ENCODE measurements at regions not wholly inside any gene's neighbourhood (a gene's known extent, or its start where the extent isn't known, plus 50 kb on each side); places are given as distances from the start of the nearest gene placed in this dataset.

GRCh38 chr6:92188016-92188415 lies 1231.3 kb downstream of the EPHA7 start:
- TF ChIP-seq POLR2AphosphoS5 (IDR thresholded peaks at IDR 0.05; ENCODE audit: low read depth), result no peak
- no peak for TF ChIP-seq SPI1 (IDR thresholded peaks at IDR 0.05; ENCODE audit: borderline replicate concordance, low read depth)
- TF ChIP-seq, protein P1, sequence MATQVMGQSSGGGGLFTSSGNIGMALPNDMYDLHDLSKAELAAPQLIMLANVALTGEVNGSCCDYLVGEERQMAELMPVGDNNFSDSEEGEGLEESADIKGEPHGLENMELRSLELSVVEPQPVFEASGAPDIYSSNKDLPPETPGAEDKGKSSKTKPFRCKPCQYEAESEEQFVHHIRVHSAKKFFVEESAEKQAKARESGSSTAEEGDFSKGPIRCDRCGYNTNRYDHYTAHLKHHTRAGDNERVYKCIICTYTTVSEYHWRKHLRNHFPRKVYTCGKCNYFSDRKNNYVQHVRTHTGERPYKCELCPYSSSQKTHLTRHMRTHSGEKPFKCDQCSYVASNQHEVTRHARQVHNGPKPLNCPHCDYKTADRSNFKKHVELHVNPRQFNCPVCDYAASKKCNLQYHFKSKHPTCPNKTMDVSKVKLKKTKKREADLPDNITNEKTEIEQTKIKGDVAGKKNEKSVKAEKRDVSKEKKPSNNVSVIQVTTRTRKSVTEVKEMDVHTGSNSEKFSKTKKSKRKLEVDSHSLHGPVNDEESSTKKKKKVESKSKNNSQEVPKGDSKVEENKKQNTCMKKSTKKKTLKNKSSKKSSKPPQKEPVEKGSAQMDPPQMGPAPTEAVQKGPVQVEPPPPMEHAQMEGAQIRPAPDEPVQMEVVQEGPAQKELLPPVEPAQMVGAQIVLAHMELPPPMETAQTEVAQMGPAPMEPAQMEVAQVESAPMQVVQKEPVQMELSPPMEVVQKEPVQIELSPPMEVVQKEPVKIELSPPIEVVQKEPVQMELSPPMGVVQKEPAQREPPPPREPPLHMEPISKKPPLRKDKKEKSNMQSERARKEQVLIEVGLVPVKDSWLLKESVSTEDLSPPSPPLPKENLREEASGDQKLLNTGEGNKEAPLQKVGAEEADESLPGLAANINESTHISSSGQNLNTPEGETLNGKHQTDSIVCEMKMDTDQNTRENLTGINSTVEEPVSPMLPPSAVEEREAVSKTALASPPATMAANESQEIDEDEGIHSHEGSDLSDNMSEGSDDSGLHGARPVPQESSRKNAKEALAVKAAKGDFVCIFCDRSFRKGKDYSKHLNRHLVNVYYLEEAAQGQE (IDR thresholded peaks at IDR 0.05; ENCODE audit: insufficient replicate concordance, low read depth), result no peak
- TF ChIP-seq, protein P2, sequence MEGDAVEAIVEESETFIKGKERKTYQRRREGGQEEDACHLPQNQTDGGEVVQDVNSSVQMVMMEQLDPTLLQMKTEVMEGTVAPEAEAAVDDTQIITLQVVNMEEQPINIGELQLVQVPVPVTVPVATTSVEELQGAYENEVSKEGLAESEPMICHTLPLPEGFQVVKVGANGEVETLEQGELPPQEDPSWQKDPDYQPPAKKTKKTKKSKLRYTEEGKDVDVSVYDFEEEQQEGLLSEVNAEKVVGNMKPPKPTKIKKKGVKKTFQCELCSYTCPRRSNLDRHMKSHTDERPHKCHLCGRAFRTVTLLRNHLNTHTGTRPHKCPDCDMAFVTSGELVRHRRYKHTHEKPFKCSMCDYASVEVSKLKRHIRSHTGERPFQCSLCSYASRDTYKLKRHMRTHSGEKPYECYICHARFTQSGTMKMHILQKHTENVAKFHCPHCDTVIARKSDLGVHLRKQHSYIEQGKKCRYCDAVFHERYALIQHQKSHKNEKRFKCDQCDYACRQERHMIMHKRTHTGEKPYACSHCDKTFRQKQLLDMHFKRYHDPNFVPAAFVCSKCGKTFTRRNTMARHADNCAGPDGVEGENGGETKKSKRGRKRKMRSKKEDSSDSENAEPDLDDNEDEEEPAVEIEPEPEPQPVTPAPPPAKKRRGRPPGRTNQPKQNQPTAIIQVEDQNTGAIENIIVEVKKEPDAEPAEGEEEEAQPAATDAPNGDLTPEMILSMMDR (IDR thresholded peaks at IDR 0.05; ENCODE audit: insufficient read depth, low read length), result no peak
- no peak for TF ChIP-seq GABPA (IDR thresholded peaks at IDR 0.05; ENCODE audit: low read depth)
- no peaks in the 10 kb centered on the region for H3K27me3 ChIP-seq (ENCODE audit: insufficient read depth, poor library complexity, severe bottlenecking)
- H3K4me3 ChIP-seq (replicated peaks; ENCODE audit: insufficient read depth, low read length), result no peak overlapping the region
- no peak for DNase-seq (ENCODE audit: low read depth in 1 of 2, low spot score in 1 of 2)
- no peak overlapping the region for H3K27ac ChIP-seq (replicated peaks)

GRCh38 chr6:92184933-92185332 lies 1234.4 kb downstream of the EPHA7 start:
- Histone ChIP-seq H3K27me3 (ENCODE audit: insufficient read depth, poor library complexity, severe bottlenecking) (no peaks in the 10 kb centered on the region), H3K27ac (replicated peaks) (no peak overlapping the region), H3K4me3 (replicated peaks; ENCODE audit: insufficient read depth, low read length) (no peak overlapping the region)
- TF ChIP-seq POLR2AphosphoS5 (IDR thresholded peaks at IDR 0.05; ENCODE audit: low read depth) (no peak), SPI1 (IDR thresholded peaks at IDR 0.05; ENCODE audit: borderline replicate concordance, low read depth) (no peak), GABPA (IDR thresholded peaks at IDR 0.05; ENCODE audit: low read depth) (no peak)
- TF ChIP-seq, protein P1 (IDR thresholded peaks at IDR 0.05; ENCODE audit: insufficient replicate concordance, low read depth), result no peak
- TF ChIP-seq, protein P2 (IDR thresholded peaks at IDR 0.05; ENCODE audit: insufficient read depth, low read length), result no peak
- no peak for DNase-seq (ENCODE audit: low read depth in 1 of 2, low spot score in 1 of 2)

- TF ChIP-seq SPI1 (IDR thresholded peaks at IDR 0.05; ENCODE audit: borderline replicate concordance, low read depth), result no peak
- TF ChIP-seq, protein P2 (IDR thresholded peaks at IDR 0.05; ENCODE audit: insufficient read depth, low read length), result no peak
- no peak for TF ChIP-seq GABPA (IDR thresholded peaks at IDR 0.05; ENCODE audit: low read depth)
- TF ChIP-seq, protein P1 (IDR thresholded peaks at IDR 0.05; ENCODE audit: insufficient replicate concordance, low read depth), result no peak
- no peak for TF ChIP-seq POLR2AphosphoS5 (IDR thresholded peaks at IDR 0.05; ENCODE audit: low read depth)
Measured at GRCh38 chr6:92181347-92181746, 1238.0 kb downstream of the EPHA7 start.

More at GRCh38 chr6:92181347-92181746, 1238.0 kb downstream of the EPHA7 start:
- no peak for DNase-seq (ENCODE audit: low read depth in 1 of 2, low spot score in 1 of 2)
- no peak overlapping the region for H3K4me3 ChIP-seq (replicated peaks; ENCODE audit: insufficient read depth, low read length)
- no peak overlapping the region for H3K27ac ChIP-seq (replicated peaks)
- no peaks in the 10 kb centered on the region for H3K27me3 ChIP-seq (ENCODE audit: insufficient read depth, poor library complexity, severe bottlenecking)
